GM19468 (cell line): ENCODE measurements at regions not wholly inside any gene's neighbourhood (a gene's known extent, or its start where the extent isn't known, plus 50 kb on each side); places are given as distances from the start of the nearest gene placed in this dataset.
"Not testable (repeated sequence)": the region's sequence is repeated elsewhere in the genome, so short reads cannot be mapped to it uniquely, and the experiment has no call there.

Source experiments
- ATAC-seq: cut with Tn5 transposase; IDR thresholded peaks from one replicate; pipeline ENCODE4 v1.9.1; 2021; ENCODE audit warnings: mild to moderate bottlenecking, moderate library complexity, moderate number of reproducible peaks; ENCODE audit not compliant: unreplicated experiment; ENCODE audit errors: extremely low read depth

GRCh38 chr3:25844891-25845290 lies 55.0 kb downstream of the OXSM start:
- no peak for ATAC-seq

- no peak for ATAC-seq
Observed at GRCh38 chr3:25846282-25846681, 56.4 kb downstream of the OXSM start.

- ATAC-seq, result no peak
Observed at GRCh38 chr3:25849091-25849490, 59.2 kb downstream of the OXSM start.

- no peak for ATAC-seq
Observed at GRCh38 chr3:25849641-25850385, 59.9 kb downstream of the OXSM start.

GRCh38 chr3:25851693-25852259 lies 61.9 kb downstream of the OXSM start:
- ATAC-seq, result not testable (repeated sequence)

- ATAC-seq, result no peak
Observed at GRCh38 chr3:25854214-25854613, 64.3 kb downstream of the OXSM start.

- no peak for ATAC-seq
Observed at GRCh38 chr3:25854635-25855034, 64.7 kb downstream of the OXSM start.

GRCh38 chr3:25855266-25855784 lies 65.4 kb downstream of the OXSM start:
- no peak for ATAC-seq

- ATAC-seq, result peak; percentile 61
Observed at GRCh38 chr3:25856902-25857518, 67.1 kb downstream of the OXSM start.

GRCh38 chr3:25861566-25861965 lies 71.7 kb downstream of the OXSM start:
- ATAC-seq, result no peak

GRCh38 chr3:25863011-25863415 lies 73.1 kb downstream of the OXSM start:
- no peak for ATAC-seq

- no peak for ATAC-seq
Observed at GRCh38 chr3:25863416-25863959, 73.6 kb downstream of the OXSM start.

GRCh38 chr3:25870452-25870851 lies 80.6 kb downstream of the OXSM start:
- no peak for ATAC-seq

- ATAC-seq, result peak; percentile 95
Observed at GRCh38 chr3:25872200-25872877, 82.4 kb downstream of the OXSM start.

- no peak for ATAC-seq
Observed at GRCh38 chr3:25883492-25883891, 93.6 kb downstream of the OXSM start.

GRCh38 chr3:25884981-25885380 lies 95.1 kb downstream of the OXSM start:
- no peak for ATAC-seq

GRCh38 chr3:25885544-25885943 lies 95.7 kb downstream of the OXSM start:
- ATAC-seq, result no peak

- ATAC-seq, result no peak
Observed at GRCh38 chr3:25887907-25888306, 98.0 kb downstream of the OXSM start.

- ATAC-seq, result no peak
Observed at GRCh38 chr3:25888892-25889524, 99.1 kb downstream of the OXSM start.

GRCh38 chr3:25889525-25889917 lies 99.6 kb downstream of the OXSM start:
- ATAC-seq, result no peak
